ENCODE measurements at regions not wholly inside any gene's neighbourhood (a gene's known extent, or its start where the extent isn't known, plus 50 kb on each side); places are given as distances from the start of the nearest gene placed in this dataset.

GRCh38 chr20:17844133-17844429 lies 124.5 kb downstream of the SNX5 start:
- TF ChIP-seq POLR2A (IDR thresholded peaks at IDR 0.05): no peak
- no peak for TF ChIP-seq CTCF (IDR thresholded peaks at IDR 0.05)
